ENCODE measurements at regions not wholly inside any gene's neighbourhood (a gene's known extent, or its start where the extent isn't known, plus 50 kb on each side); places are given as distances from the start of the nearest gene placed in this dataset.

DNA sequence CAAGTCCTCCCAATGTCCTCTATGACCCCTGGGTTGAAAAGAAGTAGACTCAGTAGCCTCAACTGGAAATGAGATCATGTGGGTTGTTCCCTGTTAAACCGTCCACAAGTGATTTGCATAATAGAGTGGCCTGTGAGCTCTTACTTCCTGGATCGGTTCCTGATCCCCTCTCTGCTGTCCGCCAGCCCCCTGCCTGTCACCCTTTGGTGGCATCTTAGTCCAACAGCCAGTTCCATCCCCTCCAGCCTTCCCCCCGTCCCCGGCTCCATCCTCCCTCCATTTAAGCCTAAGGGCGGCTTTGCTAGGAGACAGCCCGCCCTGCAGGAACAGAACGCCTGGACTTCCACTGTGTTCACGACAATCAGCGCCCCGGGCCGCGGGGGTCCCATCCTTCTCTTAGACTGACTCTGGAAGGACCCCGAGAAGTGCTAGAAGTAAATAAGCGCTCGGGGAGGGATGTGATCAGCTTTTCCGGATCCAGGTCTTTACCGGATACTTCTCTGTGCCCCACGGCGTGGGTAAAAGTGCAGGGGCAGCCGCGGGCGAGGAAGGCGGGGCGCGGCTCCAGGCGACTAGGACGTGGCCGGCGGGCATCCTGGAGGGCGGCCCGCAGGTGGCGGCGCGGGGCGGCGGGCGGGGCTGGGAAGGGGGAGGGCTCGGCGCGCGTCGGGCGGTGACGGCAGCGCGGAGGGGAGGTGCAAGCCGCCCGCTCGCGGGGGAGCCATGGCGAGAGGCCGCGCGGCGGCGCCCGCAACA, 51.2 kb upstream of the ULK4 start:
- DNase-seq = peak; percentile 54 to 75

DNA sequence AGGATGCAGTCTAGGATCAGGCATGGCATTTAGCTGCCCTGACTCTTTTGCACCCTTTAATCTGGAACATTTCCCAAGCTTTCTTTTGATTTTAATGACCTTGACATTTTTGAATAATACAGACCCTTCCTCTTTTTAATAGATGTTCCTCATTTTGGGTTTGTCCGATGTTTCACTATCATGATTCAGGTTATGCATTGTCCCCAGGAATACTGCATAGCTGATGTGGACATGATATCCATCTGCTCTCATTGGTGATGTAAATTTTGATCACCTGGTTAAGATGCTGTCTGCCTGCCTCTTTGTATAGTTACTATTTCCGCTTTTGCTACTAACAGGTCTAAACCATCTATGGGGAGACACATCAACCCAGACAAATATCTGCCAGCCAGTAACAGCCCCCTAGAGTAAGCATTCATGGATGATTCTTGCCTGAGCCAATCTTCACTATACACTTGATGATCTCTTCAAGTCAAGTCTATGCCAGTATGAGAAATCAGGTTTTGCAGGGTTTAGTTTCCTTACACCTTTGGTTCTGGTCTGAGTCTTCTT, 50.6 kb upstream of the ULK4 start:
- DNase-seq = no peak
